CD4-positive, alpha-beta T cell (primary cell): ENCODE measurements at regions not wholly inside any gene's neighbourhood (a gene's known extent, or its start where the extent isn't known, plus 50 kb on each side); places are given as distances from the start of the nearest gene placed in this dataset.

ENCODE experiments used
- ATAC-seq: fragments of 200-7000 bp; cut with Tn5 transposase; one replicate; pipeline ENCODE4 v1.10.0; 2022; ENCODE audit warnings: mild to moderate bottlenecking; ENCODE audit not compliant: poor library complexity
- CTCF ChIA-PET: fragments of 350-600 bp; sonication (Branson Sonifier 250); formaldehyde crosslinking; loops from one replicate; lab custom pipeline; 2021; ENCODE audit warnings: antibody characterized with exemption, inconsistent platforms; lab: Charles Lee
- POLR2A ChIA-PET: fragments of 350-600 bp; sonication (Branson Sonifier 250); formaldehyde crosslinking; loops from one replicate; lab custom pipeline; 2021; ENCODE audit warnings: antibody characterized with exemption, inconsistent platforms; lab: Charles Lee
- DNase-seq, 14 experiments: peaks; one replicate each; pipeline ENCODE4 v3.0.0-alpha.2; 2013 to 2020; ENCODE audit warnings: mixed read lengths in 2 of 14
- H3K27ac ChIP-seq, 2 donors: one replicate each; pipeline versions ENCODE4 v1.5.1 to v1.7.0; 2013; ENCODE audit warnings: low read length in 2 of 2, low read depth in 1 of 2, mild to moderate bottlenecking in 1 of 2
- H3K27me3 ChIP-seq, 2 experiments: 1 replicate in 1 of 2; 2 replicates in 1 of 2; pipeline versions ENCODE4 v1.6.1 to v1.7.0; 2013; ENCODE audit warnings: low read length in 2 of 2, control low read depth in 1 of 2, mild to moderate bottlenecking in 1 of 2, moderate library complexity in 1 of 2; ENCODE audit not compliant: insufficient read depth in 2 of 2, control insufficient read depth in 1 of 2
- H3K36me3 ChIP-seq: one replicate; pipeline ENCODE4 v1.6.1; 2013; ENCODE audit warnings: low read length, control low read depth; ENCODE audit not compliant: insufficient read depth
- H3K4me1 ChIP-seq: one replicate; pipeline ENCODE4 v1.6.1; 2013; ENCODE audit warnings: low read length, control low read depth; ENCODE audit not compliant: insufficient read depth
- H3K4me3 ChIP-seq: one replicate; pipeline ENCODE4 v1.5.1; 2013; ENCODE audit warnings: mild to moderate bottlenecking, low read length, moderate library complexity
- H3K9me3 ChIP-seq, 2 experiments: 1 replicate in 1 of 2; 2 replicates in 1 of 2; pipeline versions ENCODE4 v1.6.1 to v1.7.0; 2013; ENCODE audit warnings: low read length in 2 of 2, mild to moderate bottlenecking in 2 of 2, control low read depth in 1 of 2, moderate library complexity in 1 of 2; ENCODE audit not compliant: control insufficient read depth in 1 of 2, insufficient read depth in 1 of 2
- H3K27ac Mint-ChIP-seq: one replicate; pipeline ENCODE4 v1.8.0; 2020; ENCODE audit warnings: mixed read lengths
- H3K27me3 Mint-ChIP-seq: one replicate; pipeline ENCODE4 v1.8.0; 2021; ENCODE audit warnings: mixed read lengths
- H3K36me3 Mint-ChIP-seq: one replicate; pipeline ENCODE4 v1.8.0; 2021; ENCODE audit warnings: low read depth, mixed read lengths
- H3K4me1 Mint-ChIP-seq: one replicate; pipeline ENCODE4 v1.8.0; 2021; ENCODE audit warnings: low read depth, mixed read lengths
- H3K4me3 Mint-ChIP-seq: one replicate; pipeline ENCODE4 v1.8.0; 2020; ENCODE audit warnings: mild to moderate bottlenecking, mixed read lengths
- H3K9me3 Mint-ChIP-seq: one replicate; pipeline ENCODE4 v1.8.0; 2020; ENCODE audit warnings: mixed read lengths
- intact Hi-C, 2 experiments: fragments of 100-400 bp; cut with DNase I in 1 of 2; cut with micrococcal nuclease in 1 of 2; formaldehyde crosslinking; loops; one replicate each; pipeline versions ENCODE4 v1.15.1 to v1.9.0; 2023 to 2025; cut with DNase I, micrococcal nuclease
- TF ChIP-seq, protein P1 (sequence below): fragments of 200-600 bp; IDR thresholded peaks from one replicate; pipeline ENCODE4 v1.8.0; 2022; ENCODE audit warnings: antibody characterized with exemption, mild to moderate bottlenecking

GRCh38 chr14:41295734-41296133 lies 310.9 kb upstream of the LRFN5 start:
- DNase-seq, result no peak
- ChIA-PET CTCF (no interaction called here), POLR2A (no interaction called here)
- no peak overlapping the region for H3K4me3 ChIP-seq
- Mint-ChIP-seq H3K4me3 (no peak overlapping the region), H3K9me3 (peaks cover 10% of the 10 kb centered on the region), H3K27ac (no peak overlapping the region), H3K36me3 (no peaks in the 10 kb centered on the region), H3K27me3 (no peaks in the 10 kb centered on the region), H3K4me1 (no peaks in the 10 kb centered on the region)
- no peak overlapping the region for H3K27ac ChIP-seq
- no peaks in the 10 kb centered on the region for H3K27me3 ChIP-seq
- no peaks in the 10 kb centered on the region for H3K36me3 ChIP-seq
- no peak for ATAC-seq
- H3K9me3 ChIP-seq, result no peaks in the 10 kb centered on the region
- intact Hi-C loops, result no loop called here
- TF ChIP-seq, protein P1, sequence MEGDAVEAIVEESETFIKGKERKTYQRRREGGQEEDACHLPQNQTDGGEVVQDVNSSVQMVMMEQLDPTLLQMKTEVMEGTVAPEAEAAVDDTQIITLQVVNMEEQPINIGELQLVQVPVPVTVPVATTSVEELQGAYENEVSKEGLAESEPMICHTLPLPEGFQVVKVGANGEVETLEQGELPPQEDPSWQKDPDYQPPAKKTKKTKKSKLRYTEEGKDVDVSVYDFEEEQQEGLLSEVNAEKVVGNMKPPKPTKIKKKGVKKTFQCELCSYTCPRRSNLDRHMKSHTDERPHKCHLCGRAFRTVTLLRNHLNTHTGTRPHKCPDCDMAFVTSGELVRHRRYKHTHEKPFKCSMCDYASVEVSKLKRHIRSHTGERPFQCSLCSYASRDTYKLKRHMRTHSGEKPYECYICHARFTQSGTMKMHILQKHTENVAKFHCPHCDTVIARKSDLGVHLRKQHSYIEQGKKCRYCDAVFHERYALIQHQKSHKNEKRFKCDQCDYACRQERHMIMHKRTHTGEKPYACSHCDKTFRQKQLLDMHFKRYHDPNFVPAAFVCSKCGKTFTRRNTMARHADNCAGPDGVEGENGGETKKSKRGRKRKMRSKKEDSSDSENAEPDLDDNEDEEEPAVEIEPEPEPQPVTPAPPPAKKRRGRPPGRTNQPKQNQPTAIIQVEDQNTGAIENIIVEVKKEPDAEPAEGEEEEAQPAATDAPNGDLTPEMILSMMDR, result no peak
- no peaks in the 10 kb centered on the region for H3K4me1 ChIP-seq

GRCh38 chr14:41289025-41289424 lies 317.7 kb upstream of the LRFN5 start:
- H3K9me3 ChIP-seq, result peaks cover 0 to 8% of the 10 kb centered on the region in 2 experiments
- H3K27me3 ChIP-seq, result no peaks in the 10 kb centered on the region
- Mint-ChIP-seq H3K36me3 (no peaks in the 10 kb centered on the region), H3K4me1 (no peaks in the 10 kb centered on the region), H3K27me3 (no peaks in the 10 kb centered on the region), H3K9me3 (peaks cover 12% of the 10 kb centered on the region), H3K27ac (no peak overlapping the region), H3K4me3 (no peak overlapping the region)
- H3K4me1 ChIP-seq, result no peaks in the 10 kb centered on the region
- CTCF ChIA-PET, result no interaction called here
- no peaks in the 10 kb centered on the region for H3K36me3 ChIP-seq
- no peak for DNase-seq
- TF ChIP-seq, protein P1, result no peak
- no peak overlapping the region for H3K4me3 ChIP-seq
- POLR2A ChIA-PET, result no interaction called here
- no peak for ATAC-seq
- H3K27ac ChIP-seq, result no peak overlapping the region
- intact Hi-C loops, result no loop called here

GRCh38 chr14:41285186-41285748 lies 321.4 kb upstream of the LRFN5 start:
- Histone ChIP-seq H3K27me3 (no peaks in the 10 kb centered on the region), H3K9me3 (peaks cover 0 to 8% of the 10 kb centered on the region in 2 experiments), H3K27ac (no peak overlapping the region), H3K4me1 (no peaks in the 10 kb centered on the region), H3K4me3 (no peak overlapping the region), H3K36me3 (no peaks in the 10 kb centered on the region)
- peaks cover 10% of the 10 kb centered on the region for H3K9me3 Mint-ChIP-seq
- intact Hi-C loops, result no loop called here
- ATAC-seq, result no peak
- no peaks in the 10 kb centered on the region for H3K4me1 Mint-ChIP-seq
- no peak overlapping the region for H3K4me3 Mint-ChIP-seq
- no peaks in the 10 kb centered on the region for H3K36me3 Mint-ChIP-seq
- POLR2A ChIA-PET, result no interaction called here
- H3K27ac Mint-ChIP-seq, result no peak overlapping the region
- DNase-seq, result no peak
- TF ChIP-seq, protein P1, result no peak
- CTCF ChIA-PET, result no interaction called here
- no peaks in the 10 kb centered on the region for H3K27me3 Mint-ChIP-seq
